T-cell (primary cell): ENCODE measurements at regions not wholly inside any gene's neighbourhood (a gene's known extent, or its start where the extent isn't known, plus 50 kb on each side); places are given as distances from the start of the nearest gene placed in this dataset.

ENCODE experiments used
- ATAC-seq, 4 experiments: fragments of 200-7000 bp in 3 of 4; fragments of 150-1000 bp in 1 of 4; cut with Tn5 transposase; replicated peaks in 1 of 4; 1 replicate in 3 of 4; 2 replicates in 1 of 4; pipeline ENCODE4 v1.10.0; 2021; ENCODE audit warnings: moderate library complexity in 3 of 4, mild to moderate bottlenecking in 2 of 4, moderate number of reproducible peaks in 1 of 4
- CTCF ChIA-PET, 2 donors: fragments of 300-600 bp; sonication (Branson Sonifier 250); formaldehyde crosslinking; loops; one replicate each; lab custom pipeline; 2022; ENCODE audit warnings: antibody characterized with exemption in 2 of 2; lab: Charles Lee
- POLR2A ChIA-PET, 2 donors: fragments of 300-600 bp; sonication (Branson Sonifier 250); formaldehyde crosslinking; loops; one replicate each; lab custom pipeline; 2022; ENCODE audit warnings: antibody characterized with exemption in 2 of 2; lab: Charles Lee
- DNase-seq, 35 experiments: peaks; one replicate each; pipeline versions ENCODE4 v3.0.0 to v3.0.0-alpha.2; 2013 to 2023
- H3K27ac ChIP-seq: one replicate; pipeline ENCODE4 v1.5.1; 2013; ENCODE audit warnings: low read length
- H3K27me3 ChIP-seq, 2 experiments: replicated peaks in 1 of 2; 1 replicate in 1 of 2; 2 replicates in 1 of 2; pipeline versions ENCODE4 v1.6.1 to v1.7.0; 2013; ENCODE audit warnings: low read length in 1 of 2, mixed read lengths in 1 of 2; ENCODE audit not compliant: control insufficient read depth in 2 of 2, insufficient read depth in 2 of 2; ENCODE audit errors: extremely low read depth in 1 of 2
- H3K36me3 ChIP-seq, 2 donors: 1 replicate in 1 of 2; 2 replicates in 1 of 2; pipeline versions ENCODE4 v1.6.1 to v1.7.0; 2013; ENCODE audit warnings: low read length in 1 of 2; ENCODE audit not compliant: control insufficient read depth in 2 of 2, insufficient read depth in 1 of 2; ENCODE audit errors: extremely low read depth in 1 of 2
- H3K4me1 ChIP-seq, 2 experiments: 1 replicate in 1 of 2; 2 replicates in 1 of 2; pipeline versions ENCODE4 v1.6.1 to v1.7.0; 2013; ENCODE audit warnings: low read length in 2 of 2, mixed read lengths in 1 of 2; ENCODE audit not compliant: insufficient read depth in 2 of 2, control insufficient read depth in 1 of 2; ENCODE audit errors: extremely low read depth in 1 of 2
- H3K4me3 ChIP-seq, 2 donors: 1 replicate in 1 of 2; 2 replicates in 1 of 2; pipeline versions ENCODE4 v1.5.1 to v1.7.0; 2013; ENCODE audit warnings: mild to moderate bottlenecking in 2 of 2, low read length in 1 of 2, moderate library complexity in 1 of 2; ENCODE audit not compliant: control insufficient read depth in 1 of 2; ENCODE audit errors: extremely low read depth in 1 of 2
- H3K9me3 ChIP-seq: 2 replicates; pipeline ENCODE4 v1.7.0; 2013
- H3K27ac Mint-ChIP-seq, 2 donors: one replicate each; pipeline ENCODE4 v1.8.0; 2020 to 2021; ENCODE audit warnings: mild to moderate bottlenecking in 2 of 2, mixed read lengths in 2 of 2
- H3K27me3 Mint-ChIP-seq, 2 donors: one replicate each; pipeline ENCODE4 v1.8.0; 2021 to 2022; ENCODE audit warnings: mixed read lengths in 2 of 2
- H3K36me3 Mint-ChIP-seq: one replicate; pipeline ENCODE4 v1.8.0; 2021; ENCODE audit warnings: mixed read lengths
- H3K4me1 Mint-ChIP-seq, 3 donors: one replicate each; pipeline ENCODE4 v1.8.0; 2020 to 2022; ENCODE audit warnings: mixed read lengths in 3 of 3, mild to moderate bottlenecking in 1 of 3
- H3K4me3 Mint-ChIP-seq, 3 donors: one replicate each; pipeline ENCODE4 v1.8.0; 2020 to 2022; ENCODE audit warnings: mild to moderate bottlenecking in 3 of 3, mixed read lengths in 3 of 3, moderate library complexity in 3 of 3
- H3K9me3 Mint-ChIP-seq, 3 donors: one replicate each; pipeline ENCODE4 v1.8.0; 2020 to 2022; ENCODE audit warnings: mixed read lengths in 3 of 3
- WGBS: methylation state at CpG from one replicate; pipeline ENCODE4 v1.1.5; 2013; ENCODE audit warnings: missing lambda C conversion rate; ENCODE audit not compliant: insufficient coverage; 5-methylcytosine and 5-hydroxymethylcytosine counted together

- no peak overlapping the region for H3K4me3 Mint-ChIP-seq
- H3K4me1 Mint-ChIP-seq: no peaks in the 10 kb centered on the region
- Histone ChIP-seq H3K9me3 (no peaks in the 10 kb centered on the region), H3K27me3 (no peaks in the 10 kb centered on the region), H3K4me1 (no peaks in the 10 kb centered on the region), H3K27ac (no peak overlapping the region), H3K4me3 (no peak overlapping the region), H3K36me3 (no peaks in the 10 kb centered on the region)
- no peaks in the 10 kb centered on the region for H3K9me3 Mint-ChIP-seq
- CTCF ChIA-PET: no interaction called here
- H3K27ac Mint-ChIP-seq: no peak overlapping the region
- DNase-seq (no peak), ATAC-seq (no peak)
- no peaks in the 10 kb centered on the region for H3K36me3 Mint-ChIP-seq
- POLR2A ChIA-PET: no interaction called here
- WGBS: 76% methylated on average over 3 of the region's 6 CpGs
- H3K27me3 Mint-ChIP-seq: peaks cover 0 to 25% of the 10 kb centered on the region in 2 donors
These were observed 69.9 kb upstream of the ESX1 start for GRCh38 chrX:104324461-104325212.

- Histone ChIP-seq H3K27ac (no peak overlapping the region), H3K27me3 (no peaks in the 10 kb centered on the region), H3K4me3 (no peak overlapping the region), H3K4me1 (no peaks in the 10 kb centered on the region), H3K36me3 (no peaks in the 10 kb centered on the region), H3K9me3 (no peaks in the 10 kb centered on the region)
- Mint-ChIP-seq H3K27me3 (peaks cover 0 to 15% of the 10 kb centered on the region in 2 donors), H3K9me3 (no peaks in the 10 kb centered on the region), H3K27ac (no peak overlapping the region), H3K36me3 (no peaks in the 10 kb centered on the region), H3K4me1 (no peaks in the 10 kb centered on the region), H3K4me3 (no peak overlapping the region)
- CTCF ChIA-PET: no interaction called here
- POLR2A ChIA-PET: no interaction called here
- DNase-seq: no peak
- no peak for ATAC-seq
- no CpG with 5 or more reads among the region's 5 CpGs for WGBS
These were observed 64.6 kb upstream of the ESX1 start for GRCh38 chrX:104319346-104319745.

GRCh38 chrX:104318330-104319009, 63.7 kb upstream of the ESX1 start:
- Mint-ChIP-seq H3K9me3 (no peaks in the 10 kb centered on the region), H3K27me3 (peaks cover 0 to 13% of the 10 kb centered on the region in 2 donors), H3K4me3 (no peak overlapping the region), H3K4me1 (no peaks in the 10 kb centered on the region), H3K27ac (no peak overlapping the region), H3K36me3 (no peaks in the 10 kb centered on the region)
- ChIA-PET CTCF (no interaction called here), POLR2A (no interaction called here)
- no peaks in the 10 kb centered on the region for H3K4me1 ChIP-seq
- ATAC-seq (no peak), DNase-seq (no peak)
- no peak overlapping the region for H3K4me3 ChIP-seq
- H3K9me3 ChIP-seq: no peaks in the 10 kb centered on the region
- H3K36me3 ChIP-seq: no peaks in the 10 kb centered on the region
- WGBS: no CpG with 5 or more reads among the region's 4 CpGs
- no peaks in the 10 kb centered on the region for H3K27me3 ChIP-seq
- no peak overlapping the region for H3K27ac ChIP-seq

- no CpG with 5 or more reads among the region's 3 CpGs for WGBS
These were observed 62.0 kb upstream of the ESX1 start for GRCh38 chrX:104316739-104317138.

GRCh38 chrX:104315555-104315954, 60.8 kb upstream of the ESX1 start:
- no CpG with 5 or more reads among the region's 3 CpGs for WGBS
- Histone ChIP-seq H3K27me3 (no peaks in the 10 kb centered on the region), H3K36me3 (no peaks in the 10 kb centered on the region), H3K4me1 (no peaks in the 10 kb centered on the region), H3K9me3 (no peaks in the 10 kb centered on the region), H3K4me3 (no peak overlapping the region), H3K27ac (no peak overlapping the region)
- H3K9me3 Mint-ChIP-seq: no peaks in the 10 kb centered on the region
- no peak overlapping the region for H3K27ac Mint-ChIP-seq
- no peak overlapping the region for H3K4me3 Mint-ChIP-seq
- no peak for DNase-seq
- peaks cover 0 to 20% of the 10 kb centered on the region in 2 donors for H3K27me3 Mint-ChIP-seq
- no peaks in the 10 kb centered on the region for H3K36me3 Mint-ChIP-seq
- no peak for ATAC-seq
- H3K4me1 Mint-ChIP-seq: peaks cover 0 to 6% (median 0%) of the 10 kb centered on the region in 3 donors
- ChIA-PET CTCF (no interaction called here), POLR2A (no interaction called here)

More at GRCh38 chrX:104316739-104317138, 62.0 kb upstream of the ESX1 start:
- H3K4me1 ChIP-seq: no peaks in the 10 kb centered on the region
- ChIA-PET POLR2A (no interaction called here), CTCF (no interaction called here)
- Mint-ChIP-seq H3K27ac (no peak overlapping the region), H3K4me3 (no peak overlapping the region), H3K4me1 (no peaks in the 10 kb centered on the region), H3K9me3 (no peaks in the 10 kb centered on the region), H3K36me3 (no peaks in the 10 kb centered on the region), H3K27me3 (peaks cover 0 to 24% of the 10 kb centered on the region in 2 donors)
- no peaks in the 10 kb centered on the region for H3K36me3 ChIP-seq
- H3K27me3 ChIP-seq: no peaks in the 10 kb centered on the region
- H3K9me3 ChIP-seq: no peaks in the 10 kb centered on the region
- H3K27ac ChIP-seq: no peak overlapping the region
- ATAC-seq (no peak), DNase-seq (no peak)
- no peak overlapping the region for H3K4me3 ChIP-seq

GRCh38 chrX:104310657-104311254, 56.0 kb upstream of the ESX1 start:
- ChIA-PET POLR2A (interaction anchor here in 1 of 2 donors (0.6 kb wide), 1 partner anchor 44 kb away, joined by 7 read pairs; no protein-coding TSS in a partner anchor), CTCF (interaction anchor here in 1 of 2 donors (0.5 kb wide), 1 partner anchor 15 kb away, joined by 5 read pairs; no protein-coding TSS in a partner anchor)
- no peaks in the 10 kb centered on the region for H3K36me3 Mint-ChIP-seq
- H3K27ac ChIP-seq: no peak overlapping the region
- no peak for ATAC-seq
- no peak for DNase-seq
- peaks cover 0 to 30% of the 10 kb centered on the region in 2 donors for H3K27me3 Mint-ChIP-seq
- H3K4me3 ChIP-seq: no peak overlapping the region
- H3K27ac Mint-ChIP-seq: no peak overlapping the region
- H3K36me3 ChIP-seq: no peaks in the 10 kb centered on the region
- no peaks in the 10 kb centered on the region for H3K9me3 Mint-ChIP-seq
- no CpG with 5 or more reads among the region's 2 CpGs for whole genome bisulfite sequencing
- H3K4me1 Mint-ChIP-seq: peaks cover 0 to 6% (median 0%) of the 10 kb centered on the region in 3 donors
- H3K27me3 ChIP-seq: no peaks in the 10 kb centered on the region
- H3K9me3 ChIP-seq: no peaks in the 10 kb centered on the region
- no peak overlapping the region for H3K4me3 Mint-ChIP-seq
- no peaks in the 10 kb centered on the region for H3K4me1 ChIP-seq
